ENCODE measurements at regions not wholly inside any gene's neighbourhood (a gene's known extent, or its start where the extent isn't known, plus 50 kb on each side); places are given as distances from the start of the nearest gene placed in this dataset.

- ChIA-PET POLR2A (no interaction called here), CTCF (no interaction called here)
- Mint-ChIP-seq H3K36me3 (ENCODE audit: low read depth) (no peaks in the 10 kb centered on the region), H3K27ac (no peak overlapping the region), H3K4me1 (ENCODE audit: low read depth) (peaks cover 9% of the 10 kb centered on the region), H3K9me3 (ENCODE audit: insufficient read depth) (no peaks in the 10 kb centered on the region), H3K4me3 (no peak overlapping the region), H3K27me3 (ENCODE audit: low read depth) (no peaks in the 10 kb centered on the region)
- no peak for ATAC-seq
- DNase-seq, result no peak
These were observed 863.9 kb downstream of the BCL11B start for GRCh38 chr14:98408024-98408555.

GRCh38 chr14:98408713-98409112 lies 863.3 kb downstream of the BCL11B start:
- DNase-seq (peak; percentile 28), ATAC-seq (peak; percentile 63)
- H3K27ac Mint-ChIP-seq, result no peak overlapping the region
- no peak overlapping the region for H3K4me3 Mint-ChIP-seq
- no peaks in the 10 kb centered on the region for H3K27me3 Mint-ChIP-seq (ENCODE audit: low read depth)
- no peaks in the 10 kb centered on the region for H3K36me3 Mint-ChIP-seq (ENCODE audit: low read depth)
- H3K4me1 Mint-ChIP-seq (ENCODE audit: low read depth), result peaks cover 9% of the 10 kb centered on the region
- ChIA-PET CTCF (no interaction called here), POLR2A (no interaction called here)
- no peaks in the 10 kb centered on the region for H3K9me3 Mint-ChIP-seq (ENCODE audit: insufficient read depth)

- H3K4me3 Mint-ChIP-seq, result no peak overlapping the region
- DNase-seq, result no peak
- no peaks in the 10 kb centered on the region for H3K27me3 Mint-ChIP-seq (ENCODE audit: low read depth)
- H3K27ac Mint-ChIP-seq, result no peak overlapping the region
- no peaks in the 10 kb centered on the region for H3K36me3 Mint-ChIP-seq (ENCODE audit: low read depth)
- H3K9me3 Mint-ChIP-seq (ENCODE audit: insufficient read depth), result no peaks in the 10 kb centered on the region
- no peak for ATAC-seq
- POLR2A ChIA-PET, result no interaction called here
- peaks cover 9% of the 10 kb centered on the region for H3K4me1 Mint-ChIP-seq (ENCODE audit: low read depth)
- CTCF ChIA-PET, result no interaction called here
These were observed 860.8 kb downstream of the BCL11B start for GRCh38 chr14:98411154-98411553.

- H3K9me3 Mint-ChIP-seq (ENCODE audit: insufficient read depth), result no peaks in the 10 kb centered on the region
- DNase-seq (no peak), ATAC-seq (no peak)
- H3K27me3 Mint-ChIP-seq (ENCODE audit: low read depth), result no peaks in the 10 kb centered on the region
- H3K4me3 Mint-ChIP-seq, result no peak overlapping the region
- no peak overlapping the region for H3K27ac Mint-ChIP-seq
- CTCF ChIA-PET, result interaction anchor here (1.8 kb wide), 1 partner anchor 273 kb away, joined by 5 read pairs; no protein-coding TSS in a partner anchor
- H3K4me1 Mint-ChIP-seq (ENCODE audit: low read depth), result peaks cover 9% of the 10 kb centered on the region
- POLR2A ChIA-PET, result no interaction called here
- H3K36me3 Mint-ChIP-seq (ENCODE audit: low read depth), result no peaks in the 10 kb centered on the region
These were observed 859.6 kb downstream of the BCL11B start for GRCh38 chr14:98412431-98412830.

GRCh38 chr14:98415766-98416165 lies 856.2 kb downstream of the BCL11B start:
- POLR2A ChIA-PET, result no interaction called here
- no peak for ATAC-seq
- H3K4me1 Mint-ChIP-seq (ENCODE audit: low read depth), result peaks cover 2% of the 10 kb centered on the region
- H3K27ac Mint-ChIP-seq, result no peak overlapping the region
- no peaks in the 10 kb centered on the region for H3K9me3 Mint-ChIP-seq (ENCODE audit: insufficient read depth)
- H3K4me3 Mint-ChIP-seq, result no peak overlapping the region
- no peaks in the 10 kb centered on the region for H3K27me3 Mint-ChIP-seq (ENCODE audit: low read depth)
- no peak for DNase-seq
- CTCF ChIA-PET, result no interaction called here
- H3K36me3 Mint-ChIP-seq (ENCODE audit: low read depth), result no peaks in the 10 kb centered on the region

- H3K4me1 Mint-ChIP-seq (ENCODE audit: low read depth), result peaks cover 2% of the 10 kb centered on the region
- DNase-seq, result no peak
- H3K9me3 Mint-ChIP-seq (ENCODE audit: insufficient read depth), result no peaks in the 10 kb centered on the region
- H3K4me3 Mint-ChIP-seq, result no peak overlapping the region
- no peak for ATAC-seq
- H3K36me3 Mint-ChIP-seq (ENCODE audit: low read depth), result no peaks in the 10 kb centered on the region
- POLR2A ChIA-PET, result no interaction called here
- no peak overlapping the region for H3K27ac Mint-ChIP-seq
- CTCF ChIA-PET, result no interaction called here
- H3K27me3 Mint-ChIP-seq (ENCODE audit: low read depth), result no peaks in the 10 kb centered on the region
These were observed 855.0 kb downstream of the BCL11B start for GRCh38 chr14:98417001-98417400.

- Mint-ChIP-seq H3K4me3 (no peak overlapping the region), H3K27me3 (ENCODE audit: low read depth) (no peaks in the 10 kb centered on the region), H3K27ac (no peak overlapping the region), H3K4me1 (ENCODE audit: low read depth) (peaks cover 12% of the 10 kb centered on the region), H3K36me3 (ENCODE audit: low read depth) (no peaks in the 10 kb centered on the region), H3K9me3 (ENCODE audit: insufficient read depth) (no peaks in the 10 kb centered on the region)
- POLR2A ChIA-PET, result no interaction called here
- CTCF ChIA-PET, result no interaction called here
- ATAC-seq, result no peak
- no peak for DNase-seq
These were observed 843.5 kb downstream of the BCL11B start for GRCh38 chr14:98428483-98428994.

GRCh38 chr14:98433436-98433835 lies 838.6 kb downstream of the BCL11B start:
- POLR2A ChIA-PET, result interaction anchor here (0.7 kb wide), 1 partner anchor 304 kb away, joined by 3 read pairs; no protein-coding TSS in a partner anchor
- no peak for ATAC-seq
- Mint-ChIP-seq H3K4me3 (no peak overlapping the region), H3K36me3 (ENCODE audit: low read depth) (no peaks in the 10 kb centered on the region), H3K9me3 (ENCODE audit: insufficient read depth) (no peaks in the 10 kb centered on the region), H3K27me3 (ENCODE audit: low read depth) (no peaks in the 10 kb centered on the region), H3K4me1 (ENCODE audit: low read depth) (peaks cover 12% of the 10 kb centered on the region), H3K27ac (no peak overlapping the region)
- DNase-seq, result no peak
- CTCF ChIA-PET, result no interaction called here

GRCh38 chr14:98437113-98437512 lies 834.9 kb downstream of the BCL11B start:
- ChIA-PET POLR2A (no interaction called here), CTCF (no interaction called here)
- Mint-ChIP-seq H3K4me3 (no peak overlapping the region), H3K36me3 (ENCODE audit: low read depth) (no peaks in the 10 kb centered on the region), H3K4me1 (ENCODE audit: low read depth) (peaks cover 12% of the 10 kb centered on the region), H3K27ac (no peak overlapping the region), H3K27me3 (ENCODE audit: low read depth) (no peaks in the 10 kb centered on the region), H3K9me3 (ENCODE audit: insufficient read depth) (no peaks in the 10 kb centered on the region)
- ATAC-seq, result no peak
- no peak for DNase-seq

GRCh38 chr14:98444077-98444476 lies 827.9 kb downstream of the BCL11B start:
- Mint-ChIP-seq H3K9me3 (ENCODE audit: insufficient read depth) (no peaks in the 10 kb centered on the region), H3K27me3 (ENCODE audit: low read depth) (no peaks in the 10 kb centered on the region), H3K4me1 (ENCODE audit: low read depth) (peaks cover 10% of the 10 kb centered on the region), H3K4me3 (no peak overlapping the region), H3K36me3 (ENCODE audit: low read depth) (no peaks in the 10 kb centered on the region), H3K27ac (peak overlapping the region; percentile 54)
- ATAC-seq, result no peak
- DNase-seq, result peak; percentile 23
- POLR2A ChIA-PET, result no interaction called here
- CTCF ChIA-PET, result no interaction called here

- Mint-ChIP-seq H3K4me1 (ENCODE audit: low read depth) (peaks cover 10% of the 10 kb centered on the region), H3K9me3 (ENCODE audit: insufficient read depth) (no peaks in the 10 kb centered on the region), H3K27me3 (ENCODE audit: low read depth) (no peaks in the 10 kb centered on the region), H3K4me3 (no peak overlapping the region), H3K27ac (no peak overlapping the region), H3K36me3 (ENCODE audit: low read depth) (no peaks in the 10 kb centered on the region)
- no peak for DNase-seq
- CTCF ChIA-PET, result no interaction called here
- POLR2A ChIA-PET, result no interaction called here
- ATAC-seq, result no peak
These were observed 826.3 kb downstream of the BCL11B start for GRCh38 chr14:98445718-98446117.

- ChIA-PET POLR2A (no interaction called here), CTCF (no interaction called here)
- ATAC-seq, result no peak
- Mint-ChIP-seq H3K27ac (no peak overlapping the region), H3K9me3 (ENCODE audit: insufficient read depth) (no peaks in the 10 kb centered on the region), H3K36me3 (ENCODE audit: low read depth) (no peaks in the 10 kb centered on the region), H3K27me3 (ENCODE audit: low read depth) (no peaks in the 10 kb centered on the region), H3K4me1 (ENCODE audit: low read depth) (peaks cover 10% of the 10 kb centered on the region), H3K4me3 (no peak overlapping the region)
- DNase-seq, result no peak
These were observed 825.5 kb downstream of the BCL11B start for GRCh38 chr14:98446508-98446907.

- Mint-ChIP-seq H3K36me3 (ENCODE audit: low read depth) (peaks cover 2% of the 10 kb centered on the region), H3K4me1 (ENCODE audit: low read depth) (no peaks in the 10 kb centered on the region), H3K4me3 (no peak overlapping the region), H3K27ac (no peak overlapping the region), H3K27me3 (ENCODE audit: low read depth) (no peaks in the 10 kb centered on the region), H3K9me3 (ENCODE audit: insufficient read depth) (peaks cover 4% of the 10 kb centered on the region)
- CTCF ChIA-PET, result no interaction called here
- ATAC-seq (no peak), DNase-seq (no peak)
- POLR2A ChIA-PET, result no interaction called here
These were observed 815.8 kb downstream of the BCL11B start for GRCh38 chr14:98456231-98456630.

Measured in activated CD8-positive, alpha-beta T cell treated with anti-CD3 and anti-CD28 coated beads, Interleukin-2, amount 10 ng/mL, durations not matched to agents 7 days and 5 days (primary cell).